NT2/D1 (cell line): ENCODE measurements at regions not wholly inside any gene's neighbourhood (a gene's known extent, or its start where the extent isn't known, plus 50 kb on each side); places are given as distances from the start of the nearest gene placed in this dataset.
"Not testable (repeated sequence)": the region's sequence is repeated elsewhere in the genome, so short reads cannot be mapped to it uniquely, and the experiment has no call there.

Experiments
- DNase-seq: peaks from one replicate; pipeline ENCODE4 v3.0.0-alpha.2; 2011; ENCODE audit warnings: low read depth, low spot score
- H3K27me3 ChIP-seq: 2 replicates; pipeline ENCODE4 v1.6.0; 2011; ENCODE audit warnings: mild to moderate bottlenecking; ENCODE audit not compliant: insufficient read length, insufficient read depth
- H3K36me3 ChIP-seq: 2 replicates; pipeline ENCODE4 v1.6.1; 2011; ENCODE audit warnings: mild to moderate bottlenecking, low read length, mixed read lengths; ENCODE audit not compliant: insufficient read depth, insufficient read length
- H3K4me1 ChIP-seq: 2 replicates; pipeline ENCODE4 v1.5.1; 2011; ENCODE audit not compliant: insufficient read depth, insufficient read length
- H3K4me3 ChIP-seq: 2 replicates; pipeline ENCODE4 v1.5.1; 2011; ENCODE audit warnings: low read depth; ENCODE audit not compliant: insufficient read length
- H3K9ac ChIP-seq: 2 replicates; pipeline ENCODE4 v1.6.0; 2011; ENCODE audit warnings: low read depth; ENCODE audit not compliant: insufficient read length
- H3K9me3 ChIP-seq: 2 replicates; pipeline ENCODE4 v1.5.1; 2011; ENCODE audit warnings: mild to moderate bottlenecking, low read length; ENCODE audit not compliant: insufficient read depth
- SUZ12 ChIP-seq: IDR thresholded peaks from 2 replicates; pipeline ENCODE4 v1.6.1; 2011; ENCODE audit not compliant: insufficient read length, insufficient read depth; ENCODE audit errors: extremely low read depth
- YY1 ChIP-seq: IDR thresholded peaks from 2 replicates; pipeline ENCODE4 v1.6.1; 2011; ENCODE audit not compliant: insufficient read length, insufficient read depth
- ZNF274 ChIP-seq: IDR thresholded peaks from 2 replicates; pipeline ENCODE4 v1.6.1; 2011; ENCODE audit warnings: mild to moderate bottlenecking, low read depth, low read length

DNA sequence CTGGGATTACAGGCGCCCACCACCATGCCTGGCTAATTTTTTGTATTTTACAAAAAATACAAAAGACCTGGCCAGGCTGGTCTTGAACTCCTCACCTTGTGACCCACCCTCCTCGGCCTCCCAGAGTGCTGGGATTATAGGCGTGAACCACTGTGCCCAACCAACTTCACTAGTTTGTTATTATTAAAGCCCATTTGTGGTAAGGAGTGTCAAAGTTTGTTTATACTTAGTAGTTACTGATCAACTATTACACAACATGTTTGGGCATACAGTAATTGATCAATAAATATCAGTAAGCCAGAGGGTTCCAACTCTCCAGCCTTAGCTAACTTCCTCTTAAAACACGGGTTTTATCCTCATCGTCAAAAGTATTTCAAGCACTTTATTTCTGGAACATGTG lies 67.5 kb upstream of the ZNG1B start:
- no peak for DNase-seq
- H3K4me3 ChIP-seq = no peak overlapping the region
- no peaks in the 10 kb centered on the region for H3K9me3 ChIP-seq
- H3K36me3 ChIP-seq = no peaks in the 10 kb centered on the region
- TF ChIP-seq SUZ12 = no peak
- no peaks in the 10 kb centered on the region for H3K4me1 ChIP-seq
- H3K27me3 ChIP-seq = no peaks in the 10 kb centered on the region
- no peak overlapping the region for H3K9ac ChIP-seq

GRCh38 chr2:113368581-113368980 lies 68.9 kb upstream of the ZNG1B start:
- H3K4me3 ChIP-seq, DNase-seq, H3K4me1 ChIP-seq: not testable (repeated sequence)

GRCh38 chr2:113366821-113367220 lies 70.7 kb upstream of the ZNG1B start:
- not testable (repeated sequence) for H3K9ac ChIP-seq, H3K27me3 ChIP-seq, H3K4me3 ChIP-seq, H3K36me3 ChIP-seq, H3K9me3 ChIP-seq, H3K4me1 ChIP-seq
- peak; percentile 13 for DNase-seq

More at GRCh38 chr2:113368581-113368980, 68.9 kb upstream of the ZNG1B start:
- not testable (repeated sequence) for H3K9me3 ChIP-seq, H3K36me3 ChIP-seq, H3K27me3 ChIP-seq, H3K9ac ChIP-seq

DNA sequence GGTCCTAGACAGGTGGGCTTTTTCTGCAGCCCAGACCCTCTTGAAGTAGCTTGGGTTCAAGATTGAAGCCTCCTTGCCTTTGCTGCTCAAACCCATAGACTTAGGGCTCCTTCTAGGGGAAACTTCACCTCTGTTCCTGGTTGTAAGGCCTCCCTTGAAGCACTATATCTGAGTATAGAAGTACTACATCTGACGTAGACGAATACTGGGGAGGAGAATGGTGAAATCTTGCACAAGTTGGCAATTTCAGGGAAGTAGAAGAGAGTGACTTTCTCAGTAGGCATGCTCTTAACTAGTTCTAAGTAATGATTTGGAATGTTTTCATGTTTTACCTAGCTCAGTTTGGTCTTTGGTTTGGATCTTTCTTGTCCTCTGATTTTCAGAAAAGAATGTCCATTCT lies 71.7 kb upstream of the ZNG1B start:
- H3K4me1 ChIP-seq, H3K4me3 ChIP-seq: not testable (repeated sequence)

DNA sequence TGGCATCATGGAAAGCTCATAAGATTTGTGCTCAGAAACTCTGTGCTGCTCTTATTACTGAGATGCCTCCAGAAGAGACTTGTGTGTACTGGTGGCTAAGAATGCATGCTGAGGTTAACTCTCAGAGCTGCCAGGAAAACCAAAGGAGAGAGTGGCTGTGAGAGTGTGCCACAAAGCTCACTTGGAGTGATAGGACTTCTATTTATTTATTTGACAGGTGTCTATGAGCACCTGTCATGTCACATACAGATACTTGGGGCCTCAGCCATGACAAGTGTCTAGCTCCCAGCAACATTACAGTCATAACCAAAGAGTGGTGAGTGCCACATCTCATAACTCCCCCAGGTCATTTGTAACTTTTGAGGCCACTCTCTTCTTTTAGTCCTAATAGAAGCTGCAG lies 72.2 kb upstream of the ZNG1B start:
- not testable (repeated sequence) for DNase-seq, H3K9ac ChIP-seq, H3K4me3 ChIP-seq, H3K4me1 ChIP-seq, H3K9me3 ChIP-seq, H3K36me3 ChIP-seq, H3K27me3 ChIP-seq

More for the DNA sequence above, 71.7 kb upstream of the ZNG1B start:
- not testable (repeated sequence) for H3K36me3 ChIP-seq, DNase-seq, H3K27me3 ChIP-seq, H3K9ac ChIP-seq, H3K9me3 ChIP-seq

DNA sequence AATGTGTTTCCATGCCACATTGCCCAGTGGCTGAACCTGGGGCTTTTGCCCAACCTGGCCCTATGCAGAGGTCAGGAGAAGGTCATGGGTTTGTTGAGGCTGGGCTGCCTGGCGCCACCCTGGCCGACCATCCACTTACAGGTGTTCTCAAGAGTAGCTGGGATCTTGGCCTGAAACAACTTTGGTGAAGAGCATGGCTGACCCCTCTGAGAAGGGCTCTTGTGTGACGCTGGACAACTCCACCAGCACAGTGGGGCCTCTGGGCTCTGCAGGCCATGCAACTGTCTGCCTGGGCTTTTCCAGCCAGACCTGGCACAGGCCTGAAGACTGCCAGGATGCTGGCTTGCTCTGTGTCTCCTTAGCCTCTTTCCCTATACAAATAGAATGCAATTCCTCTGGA lies 76.4 kb upstream of the ZNG1B start:
- Histone ChIP-seq H3K9ac (no peak overlapping the region), H3K4me3 (no peak overlapping the region), H3K27me3 (no peaks in the 10 kb centered on the region), H3K4me1 (no peaks in the 10 kb centered on the region), H3K9me3 (no peaks in the 10 kb centered on the region), H3K36me3 (no peaks in the 10 kb centered on the region)
- DNase-seq = no peak
- TF ChIP-seq YY1 = no peak

GRCh38 chr2:113357071-113357470 lies 78.3 kb upstream of the PAX8 start:
- H3K4me1 ChIP-seq = no peaks in the 10 kb centered on the region
- H3K4me3 ChIP-seq = no peak overlapping the region
- H3K9ac ChIP-seq = no peak overlapping the region
- DNase-seq = no peak
- H3K9me3 ChIP-seq = no peaks in the 10 kb centered on the region
- no peaks in the 10 kb centered on the region for H3K27me3 ChIP-seq
- TF ChIP-seq SUZ12 = no peak
- TF ChIP-seq ZNF274 = no peak
- no peak for TF ChIP-seq YY1
- H3K36me3 ChIP-seq = no peaks in the 10 kb centered on the region

GRCh38 chr2:113356284-113356683 lies 77.6 kb upstream of the PAX8 start:
- not testable (repeated sequence) for H3K9me3 ChIP-seq, H3K4me1 ChIP-seq, H3K36me3 ChIP-seq, H3K9ac ChIP-seq, H3K27me3 ChIP-seq, DNase-seq, H3K4me3 ChIP-seq

DNA sequence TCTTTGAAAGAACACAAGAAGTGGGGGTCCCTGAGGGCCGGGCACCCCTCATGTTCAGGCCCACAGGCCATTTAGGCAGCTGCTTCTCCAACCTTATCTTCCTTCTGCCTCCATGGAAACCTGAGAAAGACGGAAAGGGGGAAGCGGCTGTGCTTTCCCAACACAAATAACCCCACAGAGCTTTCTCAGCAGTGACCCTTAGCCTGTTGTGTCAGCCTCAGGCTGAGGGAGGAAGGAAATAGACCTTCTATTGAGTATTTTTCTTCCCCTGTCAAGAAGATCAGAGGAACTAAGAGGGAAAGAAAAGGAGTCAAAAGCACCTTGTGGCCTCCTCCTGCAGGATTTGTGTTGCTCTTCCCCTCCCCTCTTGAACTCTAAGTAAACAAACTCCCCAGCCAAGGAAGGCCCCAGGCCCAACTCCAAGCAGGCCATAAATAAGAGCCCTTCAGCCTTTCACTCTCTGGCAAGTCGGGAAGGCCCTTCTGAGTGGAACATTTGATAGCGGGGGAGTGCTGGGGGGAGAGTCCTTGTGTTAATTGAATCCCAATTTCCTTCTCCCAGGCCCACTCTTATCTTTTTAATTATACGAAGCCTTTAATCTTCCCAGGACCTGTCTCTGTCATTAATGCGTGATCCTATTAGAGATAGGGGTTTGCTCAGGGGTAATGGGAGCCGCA lies 76.8 kb upstream of the PAX8 start:
- H3K4me3 ChIP-seq, H3K4me1 ChIP-seq, H3K36me3 ChIP-seq, H3K27me3 ChIP-seq, H3K9me3 ChIP-seq, DNase-seq, H3K9ac ChIP-seq: not testable (repeated sequence)
